ENCODE measurements at regions not wholly inside any gene's neighbourhood (a gene's known extent, or its start where the extent isn't known, plus 50 kb on each side); places are given as distances from the start of the nearest gene placed in this dataset.

- DNase-seq (no peak), ATAC-seq (ENCODE audit: low read depth) (no peak)
- no peak overlapping the region for H3K4me3 Mint-ChIP-seq
- no peaks in the 10 kb centered on the region for H3K27me3 Mint-ChIP-seq
- CTCF ChIA-PET = no interaction called here
- H3K27ac Mint-ChIP-seq = no peak overlapping the region
- intact Hi-C loops (cut with micrococcal nuclease) = no loop called here
- peaks cover 20% of the 10 kb centered on the region for H3K4me1 Mint-ChIP-seq
- TF ChIP-seq CTCF (IDR thresholded peaks at IDR 0.05) = no peak
- H3K9me3 Mint-ChIP-seq = peaks cover 10% of the 10 kb centered on the region
- POLR2A ChIA-PET = no interaction called here
- no peaks in the 10 kb centered on the region for H3K36me3 Mint-ChIP-seq (ENCODE audit: low read depth)
Observed at GRCh38 chr7:47681249-47681810, 99.4 kb upstream of the TNS3 start.

GRCh38 chr7:47678641-47679380 is 96.9 kb upstream of the TNS3 start:
- ChIA-PET POLR2A (interaction anchor here (0.8 kb wide), 1 partner anchor 8 kb away, joined by 4 read pairs; no protein-coding TSS in a partner anchor), CTCF (no interaction called here)
- Mint-ChIP-seq H3K9me3 (peaks cover 10% of the 10 kb centered on the region), H3K4me1 (peaks cover 28% of the 10 kb centered on the region), H3K27ac (no peak overlapping the region), H3K36me3 (ENCODE audit: low read depth) (no peaks in the 10 kb centered on the region), H3K27me3 (no peaks in the 10 kb centered on the region), H3K4me3 (no peak overlapping the region)
- DNase-seq (no peak), ATAC-seq (ENCODE audit: low read depth) (no peak)
- intact Hi-C loops (cut with micrococcal nuclease) = no loop called here
- no peak for TF ChIP-seq CTCF (IDR thresholded peaks at IDR 0.05)

- no peak for ATAC-seq (ENCODE audit: low read depth)
- CTCF ChIA-PET = interaction anchor here (0.8 kb wide), 1 partner anchor 268 kb away, joined by 3 read pairs; no protein-coding TSS in a partner anchor
- no peaks in the 10 kb centered on the region for H3K27me3 Mint-ChIP-seq
- TF ChIP-seq CTCF (IDR thresholded peaks at IDR 0.05) = no peak
- POLR2A ChIA-PET = no interaction called here
- no peak for DNase-seq
- no peaks in the 10 kb centered on the region for H3K36me3 Mint-ChIP-seq (ENCODE audit: low read depth)
- no peak overlapping the region for H3K27ac Mint-ChIP-seq
- no peak overlapping the region for H3K4me3 Mint-ChIP-seq
- intact Hi-C loops (cut with micrococcal nuclease) = no loop called here
- peaks cover 36% of the 10 kb centered on the region for H3K4me1 Mint-ChIP-seq
- peaks cover 10% of the 10 kb centered on the region for H3K9me3 Mint-ChIP-seq
Observed at GRCh38 chr7:47677664-47678063, 95.8 kb upstream of the TNS3 start.

GRCh38 chr7:47677093-47677492 is 95.2 kb upstream of the TNS3 start:
- ChIA-PET CTCF (interaction anchor here (0.8 kb wide), 1 partner anchor 268 kb away, joined by 3 read pairs; no protein-coding TSS in a partner anchor), POLR2A (no interaction called here)
- Mint-ChIP-seq H3K27me3 (no peaks in the 10 kb centered on the region), H3K9me3 (peaks cover 10% of the 10 kb centered on the region), H3K36me3 (ENCODE audit: low read depth) (no peaks in the 10 kb centered on the region), H3K4me3 (no peak overlapping the region), H3K4me1 (peaks cover 42% of the 10 kb centered on the region), H3K27ac (no peak overlapping the region)
- ATAC-seq (ENCODE audit: low read depth) = no peak
- intact Hi-C loops (cut with micrococcal nuclease) = no loop called here
- TF ChIP-seq CTCF (IDR thresholded peaks at IDR 0.05) = no peak
- no peak for DNase-seq

GRCh38 chr7:47672977-47673381 is 91.1 kb upstream of the TNS3 start:
- Mint-ChIP-seq H3K4me3 (no peak overlapping the region), H3K4me1 (peaks cover 68% of the 10 kb centered on the region), H3K27ac (no peak overlapping the region), H3K9me3 (peaks cover 10% of the 10 kb centered on the region), H3K36me3 (ENCODE audit: low read depth) (peaks cover 1% of the 10 kb centered on the region), H3K27me3 (no peaks in the 10 kb centered on the region)
- ATAC-seq (ENCODE audit: low read depth) = no peak
- ChIA-PET CTCF (no interaction called here), POLR2A (no interaction called here)
- no peak for TF ChIP-seq CTCF (IDR thresholded peaks at IDR 0.05)
- no peak for DNase-seq
- intact Hi-C loops (cut with micrococcal nuclease) = loop anchor here (1.0 to 5.0 kb wide), 3 partner anchors 42 to 231 kb away; no protein-coding TSS in a partner anchor
